Upper lobe of left lung (tissue), 4 donors: ENCODE measurements at regions not wholly inside any gene's neighbourhood (a gene's known extent, or its start where the extent isn't known, plus 50 kb on each side); places are given as distances from the start of the nearest gene placed in this dataset.

Experiments
- POLR2A ChIP-seq, 4 donors: fragments of 450-650 bp; IDR thresholded peaks; one replicate each; pipeline ENCODE4 v1.5.1; 2016 to 2017; ENCODE audit warnings: antibody characterized with exemption in 4 of 4, mild to moderate bottlenecking in 2 of 4
- POLR2AphosphoS5 ChIP-seq, 2 donors: sonication (generic); formaldehyde crosslinking; IDR thresholded peaks; one replicate each; pipeline ENCODE4 v1.5.1; 2017; ENCODE audit warnings: antibody characterized with exemption in 2 of 2
- TF ChIP-seq, protein P1 (sequence below), 6 experiments: fragments of 450-650 bp in 4 of 6; fragments of 200-600 bp in 2 of 6; sonication (generic) in 2 of 6; IDR thresholded peaks; one replicate each; pipeline ENCODE4 v1.5.1; 2016 to 2019; ENCODE audit warnings: antibody characterized with exemption in 6 of 6

DNA sequence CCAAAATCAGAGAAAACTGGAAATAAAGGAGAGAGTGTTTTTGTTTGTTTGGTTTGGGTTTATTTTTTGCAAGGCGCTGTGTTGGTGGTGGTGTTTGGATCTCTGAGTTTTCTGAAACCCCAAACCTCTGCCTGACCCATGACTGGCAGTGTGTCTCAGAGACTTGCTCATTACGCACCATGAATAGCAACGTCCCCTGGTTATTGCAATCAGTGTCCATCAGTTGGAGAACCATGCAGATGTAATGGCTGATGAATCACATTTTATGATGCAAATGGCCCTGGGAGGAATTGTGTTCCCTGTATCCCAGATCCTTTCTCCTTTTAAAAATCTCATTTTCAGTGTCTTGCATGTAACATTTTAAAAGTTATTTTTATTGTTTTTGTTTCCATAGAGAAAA, 362.8 kb downstream of the PMP22 start:
- TF ChIP-seq, protein P1, sequence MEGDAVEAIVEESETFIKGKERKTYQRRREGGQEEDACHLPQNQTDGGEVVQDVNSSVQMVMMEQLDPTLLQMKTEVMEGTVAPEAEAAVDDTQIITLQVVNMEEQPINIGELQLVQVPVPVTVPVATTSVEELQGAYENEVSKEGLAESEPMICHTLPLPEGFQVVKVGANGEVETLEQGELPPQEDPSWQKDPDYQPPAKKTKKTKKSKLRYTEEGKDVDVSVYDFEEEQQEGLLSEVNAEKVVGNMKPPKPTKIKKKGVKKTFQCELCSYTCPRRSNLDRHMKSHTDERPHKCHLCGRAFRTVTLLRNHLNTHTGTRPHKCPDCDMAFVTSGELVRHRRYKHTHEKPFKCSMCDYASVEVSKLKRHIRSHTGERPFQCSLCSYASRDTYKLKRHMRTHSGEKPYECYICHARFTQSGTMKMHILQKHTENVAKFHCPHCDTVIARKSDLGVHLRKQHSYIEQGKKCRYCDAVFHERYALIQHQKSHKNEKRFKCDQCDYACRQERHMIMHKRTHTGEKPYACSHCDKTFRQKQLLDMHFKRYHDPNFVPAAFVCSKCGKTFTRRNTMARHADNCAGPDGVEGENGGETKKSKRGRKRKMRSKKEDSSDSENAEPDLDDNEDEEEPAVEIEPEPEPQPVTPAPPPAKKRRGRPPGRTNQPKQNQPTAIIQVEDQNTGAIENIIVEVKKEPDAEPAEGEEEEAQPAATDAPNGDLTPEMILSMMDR (IDR thresholded peaks at IDR 0.05), result no peak
- TF ChIP-seq POLR2A (IDR thresholded peaks at IDR 0.05) (no peak), POLR2AphosphoS5 (IDR thresholded peaks at IDR 0.05) (no peak)
